ENCODE measurements at regions not wholly inside any gene's neighbourhood (a gene's known extent, or its start where the extent isn't known, plus 50 kb on each side); places are given as distances from the start of the nearest gene placed in this dataset.

- TF ChIP-seq CTCF (IDR thresholded peaks at IDR 0.05) (no peak), POLR2AphosphoS5 (IDR thresholded peaks at IDR 0.05; ENCODE audit: insufficient read depth in 1 of 2, low read depth in 1 of 2) (no peak), POLR2A (IDR thresholded peaks at IDR 0.05) (no peak)
Measured at GRCh38 chr21:27691516-27691915, 724.6 kb upstream of the ADAMTS5 start.

Data from vagina (tissue), 2 donors.